IMR-90 (cell line): ENCODE measurements at regions not wholly inside any gene's neighbourhood (a gene's known extent, or its start where the extent isn't known, plus 50 kb on each side); places are given as distances from the start of the nearest gene placed in this dataset.

ENCODE experiments used
- ATAC-seq: fragments of 200-7000 bp; cut with Tn5 transposase; 2 replicates; pipeline ENCODE4 v1.9.1; 2020; ENCODE audit warnings: low read depth, mild to moderate bottlenecking, moderate library complexity
- BruUV-seq: library from RNA; stranded (reverse); fragments of 400-500 nt; replicated peaks from 2 replicates; lab custom pipeline; 2021; lab: Mats Ljungman, UMichigan
- CTCF ChIA-PET: fragments of 300-600 bp; formaldehyde crosslinking; extraction: SDS; loops from one replicate; lab custom pipeline; 2021; ENCODE audit warnings: antibody characterized with exemption; lab: Yijun Ruan, JAX
- POLR2A ChIA-PET: fragments of 300-600 bp; sonication (Branson Sonifier 250); formaldehyde crosslinking; loops from one replicate; lab custom pipeline; 2022; ENCODE audit warnings: antibody characterized with exemption; ENCODE audit not compliant: unreplicated experiment; lab: Charles Lee
- DNase-seq: peaks from one replicate; pipeline ENCODE4 v3.0.0; 2013
- H2AFZ ChIP-seq: replicated peaks from 2 replicates; pipeline ENCODE3; 2013; ENCODE audit warnings: low read length, mild to moderate bottlenecking; ENCODE audit not compliant: poor library complexity
- H2AK5ac ChIP-seq: 2 replicates; pipeline ENCODE4 v1.6.1; 2013; ENCODE audit warnings: low read depth, low read length, inconsistent platforms
- H2AK9ac ChIP-seq: replicated peaks from 2 replicates; pipeline ENCODE3; 2013; ENCODE audit warnings: mild to moderate bottlenecking, low read depth, low read length, moderate library complexity; ENCODE audit not compliant: poor library complexity
- H2BK120ac ChIP-seq: 2 replicates; pipeline ENCODE4 v1.6.1; 2013; ENCODE audit warnings: low read depth, low read length, inconsistent platforms
- H2BK15ac ChIP-seq: 3 replicates; pipeline ENCODE4 v1.6.1; 2013; ENCODE audit warnings: low read depth, low read length, inconsistent platforms
- H2BK20ac ChIP-seq: 2 replicates; pipeline ENCODE4 v1.6.1; 2013; ENCODE audit warnings: low read depth, mild to moderate bottlenecking, inconsistent platforms, low read length, moderate library complexity
- H2BK5ac ChIP-seq: 2 replicates; pipeline ENCODE4 v1.6.1; 2013; ENCODE audit warnings: mild to moderate bottlenecking, low read depth, low read length, inconsistent platforms; ENCODE audit not compliant: poor library complexity, severe bottlenecking
- H3K14ac ChIP-seq: replicated peaks from 2 replicates; pipeline ENCODE4 v1.6.1; 2013; ENCODE audit warnings: low read depth, low read length, inconsistent platforms
- H3K18ac ChIP-seq: 2 replicates; pipeline ENCODE4 v1.6.1; 2013; ENCODE audit warnings: low read depth, low read length, control low read depth
- H3K23ac ChIP-seq: 2 replicates; pipeline ENCODE4 v1.6.1; 2013; ENCODE audit warnings: low read depth, low read length, inconsistent platforms
- H3K27ac ChIP-seq: 2 replicates; pipeline ENCODE4 v1.5.1; 2013; ENCODE audit warnings: mild to moderate bottlenecking, control low read depth, low read length; ENCODE audit not compliant: insufficient read depth
- H3K27me3 ChIP-seq: 2 replicates; pipeline ENCODE4 v1.6.1; 2013; ENCODE audit warnings: low read length; ENCODE audit not compliant: control insufficient read depth, insufficient read depth
- H3K36me3 ChIP-seq: 2 replicates; pipeline ENCODE4 v1.6.1; 2013; ENCODE audit warnings: low read length, mixed read lengths; ENCODE audit not compliant: control insufficient read depth, insufficient read depth
- H3K4ac ChIP-seq: 2 replicates; pipeline ENCODE4 v1.6.1; 2013; ENCODE audit warnings: low read depth, low read length, inconsistent platforms
- H3K4me1 ChIP-seq: 2 replicates; pipeline ENCODE4 v1.6.1; 2013; ENCODE audit warnings: low read length, mixed read lengths; ENCODE audit not compliant: control insufficient read depth, insufficient read depth
- H3K4me2 ChIP-seq: 2 replicates; pipeline ENCODE4 v1.6.1; 2013; ENCODE audit warnings: low read depth, mild to moderate bottlenecking, control low read depth, low read length, moderate library complexity
- H3K4me3 ChIP-seq: 2 replicates; pipeline ENCODE4 v1.5.1; 2013; ENCODE audit warnings: low read depth, mild to moderate bottlenecking, control low read depth, low read length, moderate library complexity; ENCODE audit not compliant: insufficient read depth
- H3K56ac ChIP-seq: 2 replicates; pipeline ENCODE4 v1.6.1; 2013; ENCODE audit warnings: low read length, inconsistent platforms; ENCODE audit not compliant: insufficient read depth; ENCODE audit errors: extremely low read depth
- H3K79me1 ChIP-seq, 2 experiments: 2 replicates each; pipeline ENCODE4 v1.6.1; 2013; ENCODE audit warnings: low read length in 2 of 2, inconsistent platforms in 1 of 2, low read depth in 1 of 2
- H3K9ac ChIP-seq: 2 replicates; pipeline ENCODE4 v1.6.1; 2013; ENCODE audit warnings: low read depth, low read length, control low read depth
- H3K9me1 ChIP-seq: 2 replicates; pipeline ENCODE4 v1.6.1; 2013; ENCODE audit warnings: low read length, inconsistent platforms; ENCODE audit not compliant: insufficient read depth
- H3K9me3 ChIP-seq: 2 replicates; pipeline ENCODE4 v1.6.1; 2013; ENCODE audit warnings: low read length; ENCODE audit not compliant: control insufficient read depth, insufficient read depth
- H4K20me1 ChIP-seq: 2 replicates; pipeline ENCODE4 v1.6.1; 2013; ENCODE audit warnings: low read length, inconsistent platforms; ENCODE audit not compliant: insufficient read depth
- H4K5ac ChIP-seq: 2 replicates; pipeline ENCODE4 v1.6.1; 2013; ENCODE audit warnings: mild to moderate bottlenecking, low read depth, low read length, control low read depth
- H4K8ac ChIP-seq, 2 experiments: 2 replicates each; pipeline ENCODE4 v1.6.1; 2013; ENCODE audit warnings: low read depth in 2 of 2, low read length in 2 of 2, control low read depth in 1 of 2, inconsistent platforms in 1 of 2
- H4K91ac ChIP-seq: 2 replicates; pipeline ENCODE4 v1.6.1; 2013; ENCODE audit warnings: low read depth, low read length, inconsistent platforms; ENCODE audit not compliant: insufficient read depth
- BHLHE40 ChIP-seq: fragments of 150-350 bp; IDR thresholded peaks from 2 replicates; pipeline ENCODE4 v1.6.1; 2016; ENCODE audit warnings: mild to moderate bottlenecking, low read depth, low read length
- CEBPB ChIP-seq: IDR thresholded peaks from 2 replicates; pipeline ENCODE4 v1.6.1; 2012; ENCODE audit warnings: low read depth, low read length, improper control_type of control experiment
- CHD1 ChIP-seq: IDR thresholded peaks from 2 replicates; pipeline ENCODE4 v1.6.1; 2012; ENCODE audit warnings: low read depth, low read length, improper control_type of control experiment
- FOS ChIP-seq: fragments of 150-350 bp; IDR thresholded peaks from 2 replicates; pipeline ENCODE4 v1.6.1; 2016; ENCODE audit warnings: low read depth, low read length
- MAFK ChIP-seq: IDR thresholded peaks from 2 replicates; pipeline ENCODE4 v1.6.1; 2012; ENCODE audit warnings: low read depth, low read length, improper control_type of control experiment
- MAZ ChIP-seq: IDR thresholded peaks from 2 replicates; pipeline ENCODE4 v1.6.1; 2012; ENCODE audit warnings: low read depth, mild to moderate bottlenecking, low read length, improper control_type of control experiment, moderate library complexity, borderline replicate concordance
- MXI1 ChIP-seq: IDR thresholded peaks from 2 replicates; pipeline ENCODE4 v1.6.1; 2012; ENCODE audit warnings: low read depth, mild to moderate bottlenecking, low read length, moderate library complexity, borderline replicate concordance
- NFE2L2 ChIP-seq: fragments of 150-350 bp; IDR thresholded peaks from 2 replicates; pipeline ENCODE4 v1.6.1; 2016; ENCODE audit warnings: low read depth, mild to moderate bottlenecking, low read length
- POLR2A ChIP-seq: IDR thresholded peaks from 2 replicates; pipeline ENCODE4 v1.6.1; 2012; ENCODE audit warnings: mild to moderate bottlenecking, low read depth, low read length
- RAD21 ChIP-seq: IDR thresholded peaks from 2 replicates; pipeline ENCODE4 v1.6.1; 2012; ENCODE audit warnings: low read length, improper control_type of control experiment
- RCOR1 ChIP-seq: IDR thresholded peaks from 2 replicates; pipeline ENCODE4 v1.6.1; 2012; ENCODE audit warnings: mild to moderate bottlenecking, low read length, improper control_type of control experiment; ENCODE audit not compliant: insufficient replicate concordance
- RFX5 ChIP-seq: IDR thresholded peaks from 2 replicates; pipeline ENCODE4 v1.8.0; 2012; ENCODE audit warnings: low read depth, mild to moderate bottlenecking, low read length, moderate library complexity
- SMC3 ChIP-seq: fragments of 150-350 bp; IDR thresholded peaks from 2 replicates; pipeline ENCODE4 v1.6.1; 2016; ENCODE audit warnings: low read depth, mild to moderate bottlenecking, antibody characterized with exemption, low read length, moderate library complexity
- dilution Hi-C: fragments of 300-500 bp; cut with HindIII; formaldehyde crosslinking; loops from one replicate; pipeline ENCODE4 v1.14.3; 2018; ENCODE audit warnings: low sequenced_read_pairs; ENCODE audit not compliant: unreplicated experiment
- in situ Hi-C: fragments of 300-500 bp; cut with MboI; formaldehyde crosslinking; loops from 3 replicates; pipeline ENCODE4 v1.14.3; 2019; ENCODE audit warnings: low sequenced_read_pairs, inconsistent platforms, mixed read lengths
- intact Hi-C: fragments of 100-400 bp; cut with micrococcal nuclease; formaldehyde crosslinking; loops from 2 replicates; pipeline ENCODE4 v1.10.0; 2022
- TF ChIP-seq, protein P1 (sequence below): fragments of 150-350 bp; IDR thresholded peaks from 2 replicates; pipeline ENCODE4 v1.6.1; 2016; ENCODE audit warnings: low read depth, mild to moderate bottlenecking, low read length, moderate library complexity, borderline replicate concordance
- TF ChIP-seq, protein P2 (sequence below): fragments of 150-350 bp; IDR thresholded peaks from 2 replicates; pipeline ENCODE4 v1.6.1; 2017; ENCODE audit warnings: mild to moderate bottlenecking, antibody characterized with exemption, low read length, low read depth
- TF ChIP-seq, protein P3 (sequence below): conservative IDR thresholded peaks from 2 replicates; pipeline ENCODE4 v1.5.1; 2012; ENCODE audit warnings: mild to moderate bottlenecking, low read depth, low read length, improper control_type of control experiment

DNA sequence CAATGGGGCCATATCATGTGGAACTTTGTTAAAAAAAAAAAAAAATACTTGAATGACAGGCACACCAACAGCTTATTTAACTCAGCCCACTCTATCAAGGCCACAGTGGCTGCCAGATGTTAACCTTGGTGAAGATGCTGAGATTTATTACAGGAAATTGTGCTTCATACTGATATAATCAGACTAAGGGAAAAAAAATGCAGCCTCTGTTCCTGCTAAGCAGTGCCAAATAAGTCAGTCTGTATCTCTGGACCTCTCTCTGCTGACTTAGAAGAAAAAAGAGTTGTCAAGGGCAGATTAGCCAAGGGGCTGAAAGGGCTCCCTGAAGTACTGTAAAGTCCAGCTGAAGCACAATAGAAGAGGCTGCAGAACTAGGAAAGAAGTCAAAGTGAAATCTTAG is 677.7 kb upstream of the HTR2C start:
- Histone ChIP-seq H3K4ac (no peak overlapping the region), H3K56ac (no peak overlapping the region), H3K14ac (no peak overlapping the region), H4K91ac (no peak overlapping the region), H3K18ac (no peak overlapping the region), H4K5ac (no peak overlapping the region), H2BK120ac (no peak overlapping the region), H3K27ac (no peak overlapping the region), H3K9me1 (no peaks in the 10 kb centered on the region), H4K20me1 (no peaks in the 10 kb centered on the region), H4K8ac (no peak overlapping the region), H2BK15ac (no peak overlapping the region), H2AFZ (no peak overlapping the region), H3K36me3 (no peaks in the 10 kb centered on the region), H3K9me3 (no peaks in the 10 kb centered on the region), H3K4me3 (no peak overlapping the region), H3K4me2 (no peak overlapping the region), H2BK5ac (no peak overlapping the region), H3K79me1 (no peaks in the 10 kb centered on the region), H3K27me3 (no peaks in the 10 kb centered on the region), H2BK20ac (no peak overlapping the region), H2AK5ac (no peak overlapping the region), H3K4me1 (no peaks in the 10 kb centered on the region), H3K23ac (no peak overlapping the region), H3K9ac (no peak overlapping the region), H2AK9ac (no peak overlapping the region)
- ChIA-PET CTCF (no interaction called here), POLR2A (no interaction called here)
- dilution Hi-C loops (no loop called here), intact Hi-C loops (no loop called here), in situ Hi-C loops (no loop called here)
- TF ChIP-seq, protein P1, sequence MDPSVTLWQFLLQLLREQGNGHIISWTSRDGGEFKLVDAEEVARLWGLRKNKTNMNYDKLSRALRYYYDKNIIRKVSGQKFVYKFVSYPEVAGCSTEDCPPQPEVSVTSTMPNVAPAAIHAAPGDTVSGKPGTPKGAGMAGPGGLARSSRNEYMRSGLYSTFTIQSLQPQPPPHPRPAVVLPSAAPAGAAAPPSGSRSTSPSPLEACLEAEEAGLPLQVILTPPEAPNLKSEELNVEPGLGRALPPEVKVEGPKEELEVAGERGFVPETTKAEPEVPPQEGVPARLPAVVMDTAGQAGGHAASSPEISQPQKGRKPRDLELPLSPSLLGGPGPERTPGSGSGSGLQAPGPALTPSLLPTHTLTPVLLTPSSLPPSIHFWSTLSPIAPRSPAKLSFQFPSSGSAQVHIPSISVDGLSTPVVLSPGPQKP: no peak
- TF ChIP-seq MAFK: no peak
- no peak for TF ChIP-seq BHLHE40
- no peak for TF ChIP-seq FOS
- TF ChIP-seq, protein P2, sequence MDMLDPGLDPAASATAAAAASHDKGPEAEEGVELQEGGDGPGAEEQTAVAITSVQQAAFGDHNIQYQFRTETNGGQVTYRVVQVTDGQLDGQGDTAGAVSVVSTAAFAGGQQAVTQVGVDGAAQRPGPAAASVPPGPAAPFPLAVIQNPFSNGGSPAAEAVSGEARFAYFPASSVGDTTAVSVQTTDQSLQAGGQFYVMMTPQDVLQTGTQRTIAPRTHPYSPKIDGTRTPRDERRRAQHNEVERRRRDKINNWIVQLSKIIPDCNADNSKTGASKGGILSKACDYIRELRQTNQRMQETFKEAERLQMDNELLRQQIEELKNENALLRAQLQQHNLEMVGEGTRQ: no peak
- no peak for TF ChIP-seq CHD1
- no peak for TF ChIP-seq SMC3
- no peak for TF ChIP-seq MXI1
- no peak for TF ChIP-seq RAD21
- no peak for TF ChIP-seq MAZ
- no peak for TF ChIP-seq RCOR1
- TF ChIP-seq RFX5: no peak
- TF ChIP-seq, protein P3, sequence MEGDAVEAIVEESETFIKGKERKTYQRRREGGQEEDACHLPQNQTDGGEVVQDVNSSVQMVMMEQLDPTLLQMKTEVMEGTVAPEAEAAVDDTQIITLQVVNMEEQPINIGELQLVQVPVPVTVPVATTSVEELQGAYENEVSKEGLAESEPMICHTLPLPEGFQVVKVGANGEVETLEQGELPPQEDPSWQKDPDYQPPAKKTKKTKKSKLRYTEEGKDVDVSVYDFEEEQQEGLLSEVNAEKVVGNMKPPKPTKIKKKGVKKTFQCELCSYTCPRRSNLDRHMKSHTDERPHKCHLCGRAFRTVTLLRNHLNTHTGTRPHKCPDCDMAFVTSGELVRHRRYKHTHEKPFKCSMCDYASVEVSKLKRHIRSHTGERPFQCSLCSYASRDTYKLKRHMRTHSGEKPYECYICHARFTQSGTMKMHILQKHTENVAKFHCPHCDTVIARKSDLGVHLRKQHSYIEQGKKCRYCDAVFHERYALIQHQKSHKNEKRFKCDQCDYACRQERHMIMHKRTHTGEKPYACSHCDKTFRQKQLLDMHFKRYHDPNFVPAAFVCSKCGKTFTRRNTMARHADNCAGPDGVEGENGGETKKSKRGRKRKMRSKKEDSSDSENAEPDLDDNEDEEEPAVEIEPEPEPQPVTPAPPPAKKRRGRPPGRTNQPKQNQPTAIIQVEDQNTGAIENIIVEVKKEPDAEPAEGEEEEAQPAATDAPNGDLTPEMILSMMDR: no peak
- no peak for TF ChIP-seq POLR2A
- no peak for TF ChIP-seq NFE2L2
- TF ChIP-seq CEBPB: no peak
- BruUV-seq: no TSS peak
- ATAC-seq (no peak), DNase-seq (no peak)
